ENCODE measurements at regions not wholly inside any gene's neighbourhood (a gene's known extent, or its start where the extent isn't known, plus 50 kb on each side); places are given as distances from the start of the nearest gene placed in this dataset.

DNA sequence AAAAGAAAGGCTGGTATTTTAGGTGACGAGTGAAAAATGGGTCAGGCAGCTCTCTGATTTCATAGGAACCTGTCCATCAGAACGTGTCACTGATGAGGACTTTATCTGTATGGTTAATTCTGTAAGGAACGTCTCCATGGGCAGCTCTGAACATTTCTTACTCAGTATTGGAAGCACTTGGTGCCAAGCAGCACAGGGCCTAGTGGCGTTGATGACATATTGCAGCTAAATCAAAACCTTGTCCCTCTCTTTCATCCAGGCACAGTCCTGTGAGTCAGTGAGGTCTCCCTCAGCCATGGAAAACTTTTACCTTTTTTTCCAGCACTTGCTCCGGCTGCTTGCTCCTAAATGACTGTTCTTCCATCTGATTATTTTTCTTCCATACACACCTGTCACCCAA lies 301.9 kb downstream of the DHX15 start:
- TF ChIP-seq ZNF396 (CRISPR knock-in tag; IDR thresholded peaks at IDR 0.05; ENCODE audit: borderline replicate concordance) (no peak), RELA (CRISPR knock-in tag; IDR thresholded peaks at IDR 0.05; ENCODE audit: borderline replicate concordance) (no peak), SP1 (CRISPR knock-in tag; conservative IDR thresholded peaks at IDR 0.05) (no peak), CREM (CRISPR knock-in tag; IDR thresholded peaks at IDR 0.05) (no peak)
- TF ChIP-seq, protein P1, sequence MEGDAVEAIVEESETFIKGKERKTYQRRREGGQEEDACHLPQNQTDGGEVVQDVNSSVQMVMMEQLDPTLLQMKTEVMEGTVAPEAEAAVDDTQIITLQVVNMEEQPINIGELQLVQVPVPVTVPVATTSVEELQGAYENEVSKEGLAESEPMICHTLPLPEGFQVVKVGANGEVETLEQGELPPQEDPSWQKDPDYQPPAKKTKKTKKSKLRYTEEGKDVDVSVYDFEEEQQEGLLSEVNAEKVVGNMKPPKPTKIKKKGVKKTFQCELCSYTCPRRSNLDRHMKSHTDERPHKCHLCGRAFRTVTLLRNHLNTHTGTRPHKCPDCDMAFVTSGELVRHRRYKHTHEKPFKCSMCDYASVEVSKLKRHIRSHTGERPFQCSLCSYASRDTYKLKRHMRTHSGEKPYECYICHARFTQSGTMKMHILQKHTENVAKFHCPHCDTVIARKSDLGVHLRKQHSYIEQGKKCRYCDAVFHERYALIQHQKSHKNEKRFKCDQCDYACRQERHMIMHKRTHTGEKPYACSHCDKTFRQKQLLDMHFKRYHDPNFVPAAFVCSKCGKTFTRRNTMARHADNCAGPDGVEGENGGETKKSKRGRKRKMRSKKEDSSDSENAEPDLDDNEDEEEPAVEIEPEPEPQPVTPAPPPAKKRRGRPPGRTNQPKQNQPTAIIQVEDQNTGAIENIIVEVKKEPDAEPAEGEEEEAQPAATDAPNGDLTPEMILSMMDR (IDR thresholded peaks at IDR 0.05) = no peak
- TF ChIP-seq, protein P2, sequence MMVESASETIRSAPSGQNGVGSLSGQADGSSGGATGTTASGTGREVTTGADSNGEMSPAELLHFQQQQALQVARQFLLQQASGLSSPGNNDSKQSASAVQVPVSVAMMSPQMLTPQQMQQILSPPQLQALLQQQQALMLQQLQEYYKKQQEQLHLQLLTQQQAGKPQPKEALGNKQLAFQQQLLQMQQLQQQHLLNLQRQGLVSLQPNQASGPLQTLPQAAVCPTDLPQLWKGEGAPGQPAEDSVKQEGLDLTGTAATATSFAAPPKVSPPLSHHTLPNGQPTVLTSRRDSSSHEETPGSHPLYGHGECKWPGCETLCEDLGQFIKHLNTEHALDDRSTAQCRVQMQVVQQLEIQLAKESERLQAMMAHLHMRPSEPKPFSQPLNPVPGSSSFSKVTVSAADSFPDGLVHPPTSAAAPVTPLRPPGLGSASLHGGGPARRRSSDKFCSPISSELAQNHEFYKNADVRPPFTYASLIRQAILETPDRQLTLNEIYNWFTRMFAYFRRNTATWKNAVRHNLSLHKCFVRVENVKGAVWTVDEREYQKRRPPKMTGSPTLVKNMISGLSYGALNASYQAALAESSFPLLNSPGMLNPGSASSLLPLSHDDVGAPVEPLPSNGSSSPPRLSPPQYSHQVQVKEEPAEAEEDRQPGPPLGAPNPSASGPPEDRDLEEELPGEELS (CRISPR knock-in tag; IDR thresholded peaks at IDR 0.05) = no peak
- TF ChIP-seq, protein P3, sequence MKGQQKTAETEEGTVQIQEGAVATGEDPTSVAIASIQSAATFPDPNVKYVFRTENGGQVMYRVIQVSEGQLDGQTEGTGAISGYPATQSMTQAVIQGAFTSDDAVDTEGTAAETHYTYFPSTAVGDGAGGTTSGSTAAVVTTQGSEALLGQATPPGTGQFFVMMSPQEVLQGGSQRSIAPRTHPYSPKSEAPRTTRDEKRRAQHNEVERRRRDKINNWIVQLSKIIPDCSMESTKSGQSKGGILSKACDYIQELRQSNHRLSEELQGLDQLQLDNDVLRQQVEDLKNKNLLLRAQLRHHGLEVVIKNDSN (CRISPR knock-in tag; IDR thresholded peaks at IDR 0.05) = no peak
- TF ChIP-seq, protein P4, sequence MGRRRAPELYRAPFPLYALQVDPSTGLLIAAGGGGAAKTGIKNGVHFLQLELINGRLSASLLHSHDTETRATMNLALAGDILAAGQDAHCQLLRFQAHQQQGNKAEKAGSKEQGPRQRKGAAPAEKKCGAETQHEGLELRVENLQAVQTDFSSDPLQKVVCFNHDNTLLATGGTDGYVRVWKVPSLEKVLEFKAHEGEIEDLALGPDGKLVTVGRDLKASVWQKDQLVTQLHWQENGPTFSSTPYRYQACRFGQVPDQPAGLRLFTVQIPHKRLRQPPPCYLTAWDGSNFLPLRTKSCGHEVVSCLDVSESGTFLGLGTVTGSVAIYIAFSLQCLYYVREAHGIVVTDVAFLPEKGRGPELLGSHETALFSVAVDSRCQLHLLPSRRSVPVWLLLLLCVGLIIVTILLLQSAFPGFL (CRISPR knock-in tag; IDR thresholded peaks at IDR 0.05; ENCODE audit: borderline replicate concordance) = no peak
- TF ChIP-seq, protein P5, sequence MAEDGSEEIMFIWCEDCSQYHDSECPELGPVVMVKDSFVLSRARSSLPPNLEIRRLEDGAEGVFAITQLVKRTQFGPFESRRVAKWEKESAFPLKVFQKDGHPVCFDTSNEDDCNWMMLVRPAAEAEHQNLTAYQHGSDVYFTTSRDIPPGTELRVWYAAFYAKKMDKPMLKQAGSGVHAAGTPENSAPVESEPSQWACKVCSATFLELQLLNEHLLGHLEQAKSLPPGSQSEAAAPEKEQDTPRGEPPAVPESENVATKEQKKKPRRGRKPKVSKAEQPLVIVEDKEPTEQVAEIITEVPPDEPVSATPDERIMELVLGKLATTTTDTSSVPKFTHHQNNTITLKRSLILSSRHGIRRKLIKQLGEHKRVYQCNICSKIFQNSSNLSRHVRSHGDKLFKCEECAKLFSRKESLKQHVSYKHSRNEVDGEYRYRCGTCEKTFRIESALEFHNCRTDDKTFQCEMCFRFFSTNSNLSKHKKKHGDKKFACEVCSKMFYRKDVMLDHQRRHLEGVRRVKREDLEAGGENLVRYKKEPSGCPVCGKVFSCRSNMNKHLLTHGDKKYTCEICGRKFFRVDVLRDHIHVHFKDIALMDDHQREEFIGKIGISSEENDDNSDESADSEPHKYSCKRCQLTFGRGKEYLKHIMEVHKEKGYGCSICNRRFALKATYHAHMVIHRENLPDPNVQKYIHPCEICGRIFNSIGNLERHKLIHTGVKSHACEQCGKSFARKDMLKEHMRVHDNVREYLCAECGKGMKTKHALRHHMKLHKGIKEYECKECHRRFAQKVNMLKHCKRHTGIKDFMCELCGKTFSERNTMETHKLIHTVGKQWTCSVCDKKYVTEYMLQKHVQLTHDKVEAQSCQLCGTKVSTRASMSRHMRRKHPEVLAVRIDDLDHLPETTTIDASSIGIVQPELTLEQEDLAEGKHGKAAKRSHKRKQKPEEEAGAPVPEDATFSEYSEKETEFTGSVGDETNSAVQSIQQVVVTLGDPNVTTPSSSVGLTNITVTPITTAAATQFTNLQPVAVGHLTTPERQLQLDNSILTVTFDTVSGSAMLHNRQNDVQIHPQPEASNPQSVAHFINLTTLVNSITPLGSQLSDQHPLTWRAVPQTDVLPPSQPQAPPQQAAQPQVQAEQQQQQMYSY (CRISPR knock-in tag; IDR thresholded peaks at IDR 0.05) = no peak
